ENCODE measurements at regions not wholly inside any gene's neighbourhood (a gene's known extent, or its start where the extent isn't known, plus 50 kb on each side); places are given as distances from the start of the nearest gene placed in this dataset.

DNA sequence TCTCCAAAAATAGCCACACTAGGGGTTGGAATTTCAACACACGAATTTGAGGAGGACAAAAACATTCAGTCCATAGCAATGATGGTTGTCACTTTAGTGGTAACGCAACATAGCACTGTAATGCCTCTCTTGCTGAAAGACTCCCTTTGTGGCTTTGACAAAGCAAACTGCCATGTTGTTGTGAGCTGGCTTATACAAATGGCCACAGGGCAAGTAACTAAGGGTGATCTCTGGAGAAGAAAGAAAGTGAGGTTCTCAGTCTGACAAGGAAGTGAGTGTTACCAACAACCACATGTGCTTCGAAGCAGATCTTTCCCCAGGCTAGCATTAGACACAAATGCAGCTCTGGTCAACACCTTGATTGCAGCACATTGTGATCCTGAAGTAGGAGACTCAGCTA is 79.1 kb upstream of the PCDH17 start (continued):
- no peak for TF ChIP-seq RAD51 (IDR thresholded peaks at IDR 0.05)
- no peak for TF ChIP-seq JUNB (IDR thresholded peaks at IDR 0.05)
- no peak for TF ChIP-seq PAX5 (IDR thresholded peaks at IDR 0.05; ENCODE audit: borderline replicate concordance, low read depth, low read length)
- TF ChIP-seq SREBF2 (IDR thresholded peaks at IDR 0.05; ENCODE audit: low read length): no peak
- no peak for TF ChIP-seq SIN3A (IDR thresholded peaks at IDR 0.05; ENCODE audit: low read depth, low read length)
- TF ChIP-seq ATF7 (IDR thresholded peaks at IDR 0.05; ENCODE audit: low read depth): no peak
- no peak for TF ChIP-seq IKZF2 (IDR thresholded peaks at IDR 0.05)
- no peak for TF ChIP-seq ZNF24 (IDR thresholded peaks at IDR 0.05)

DNA sequence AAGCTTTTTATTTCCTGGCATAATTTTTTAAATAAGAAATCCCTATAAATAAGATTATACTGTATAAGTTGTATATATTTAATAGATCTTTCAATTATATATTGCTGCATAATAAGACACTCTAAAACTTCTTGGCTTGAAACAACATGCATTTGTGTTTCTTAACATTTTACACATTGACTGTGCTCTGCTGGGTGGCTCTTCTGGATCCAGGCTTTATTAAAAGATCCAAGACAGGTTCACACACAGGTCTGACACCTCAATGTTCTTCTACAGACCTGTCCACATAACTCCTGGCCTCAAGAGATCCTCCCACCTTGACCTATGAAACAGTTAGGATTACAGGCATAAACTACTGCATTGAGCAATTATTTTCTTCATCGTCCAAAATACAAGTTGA is 77.6 kb upstream of the PCDH17 start:
- intact Hi-C loops (cut with micrococcal nuclease; ENCODE audit: unreplicated experiment) (no loop called here), in situ Hi-C loops (cut with MboI) (no loop called here)
- H2AFZ ChIP-seq (ENCODE audit: control insufficient read depth, low read depth, low read length): no peak overlapping the region
- no peaks in the 10 kb centered on the region for H3K27me3 ChIP-seq (replicated peaks in 1 of 2; ENCODE audit: control insufficient read depth in 2 of 2, insufficient read depth in 2 of 2, low read length in 1 of 2)
- SMC1A ChIA-PET (ENCODE audit: uncharacterized antibody, unreplicated experiment): interaction anchor here (0.6 kb wide), 1 partner anchor 71 kb away, joined by 4 read pairs; no protein-coding TSS in a partner anchor
- POLR2A ChIA-PET: no interaction called here
- no peak overlapping the region for H3K9ac ChIP-seq (ENCODE audit: control insufficient read depth, insufficient read depth, low read length)
- WGBS (ENCODE audit: insufficient coverage, insufficient replicate concordance, low lambda C conversion rate, missing lambda C conversion rate): 74% methylated on average over 1 of the region's 1 CpG
- DNase-seq (ENCODE audit: low read depth, low spot score): no peak
- no peak overlapping the region for H3K27ac ChIP-seq (ENCODE audit: control insufficient read depth, insufficient read depth)
- FAIRE-seq: no peak
- CTCF ChIA-PET: no interaction called here
- ATAC-seq: no peak
- BruUV-seq (replicated peaks): no TSS peak
- no peak overlapping the region for H3K4me3 ChIP-seq
- TF ChIP-seq MTA2 (IDR thresholded peaks at IDR 0.05; ENCODE audit: low read depth) (no peak), HDGF (IDR thresholded peaks at IDR 0.05) (no peak), ZNF217 (IDR thresholded peaks at IDR 0.05) (no peak), TCF7 (IDR thresholded peaks at IDR 0.05; ENCODE audit: borderline replicate concordance) (no peak)
- TF ChIP-seq, protein P1, sequence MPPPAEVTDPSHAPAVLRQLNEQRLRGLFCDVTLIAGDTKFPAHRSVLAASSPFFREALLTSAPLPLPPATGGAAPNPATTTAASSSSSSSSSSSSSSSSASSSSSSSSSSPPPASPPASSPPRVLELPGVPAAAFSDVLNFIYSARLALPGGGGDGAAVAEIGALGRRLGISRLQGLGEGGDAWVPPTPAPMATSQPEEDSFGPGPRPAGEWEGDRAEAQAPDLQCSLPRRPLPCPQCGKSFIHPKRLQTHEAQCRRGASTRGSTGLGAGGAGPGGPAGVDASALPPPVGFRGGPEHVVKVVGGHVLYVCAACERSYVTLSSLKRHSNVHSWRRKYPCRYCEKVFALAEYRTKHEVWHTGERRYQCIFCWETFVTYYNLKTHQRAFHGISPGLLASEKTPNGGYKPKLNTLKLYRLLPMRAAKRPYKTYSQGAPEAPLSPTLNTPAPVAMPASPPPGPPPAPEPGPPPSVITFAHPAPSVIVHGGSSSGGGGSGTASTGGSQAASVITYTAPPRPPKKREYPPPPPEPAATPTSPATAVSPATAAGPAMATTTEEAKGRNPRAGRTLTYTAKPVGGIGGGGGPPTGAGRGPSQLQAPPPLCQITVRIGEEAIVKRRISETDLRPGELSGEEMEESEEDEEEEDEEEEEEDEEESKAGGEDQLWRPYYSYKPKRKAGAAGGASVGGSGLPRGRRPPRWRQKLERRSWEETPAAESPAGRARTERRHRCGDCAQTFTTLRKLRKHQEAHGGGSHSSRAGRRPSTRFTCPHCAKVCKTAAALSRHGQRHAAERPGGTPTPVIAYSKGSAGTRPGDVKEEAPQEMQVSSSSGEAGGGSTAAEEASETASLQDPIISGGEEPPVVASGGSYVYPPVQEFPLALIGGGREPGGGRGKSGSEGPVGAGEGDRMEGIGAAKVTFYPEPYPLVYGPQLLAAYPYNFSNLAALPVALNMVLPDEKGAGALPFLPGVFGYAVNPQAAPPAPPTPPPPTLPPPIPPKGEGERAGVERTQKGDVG (CRISPR knock-in tag; IDR thresholded peaks at IDR 0.05): no peak
- TF ChIP-seq, protein P2, sequence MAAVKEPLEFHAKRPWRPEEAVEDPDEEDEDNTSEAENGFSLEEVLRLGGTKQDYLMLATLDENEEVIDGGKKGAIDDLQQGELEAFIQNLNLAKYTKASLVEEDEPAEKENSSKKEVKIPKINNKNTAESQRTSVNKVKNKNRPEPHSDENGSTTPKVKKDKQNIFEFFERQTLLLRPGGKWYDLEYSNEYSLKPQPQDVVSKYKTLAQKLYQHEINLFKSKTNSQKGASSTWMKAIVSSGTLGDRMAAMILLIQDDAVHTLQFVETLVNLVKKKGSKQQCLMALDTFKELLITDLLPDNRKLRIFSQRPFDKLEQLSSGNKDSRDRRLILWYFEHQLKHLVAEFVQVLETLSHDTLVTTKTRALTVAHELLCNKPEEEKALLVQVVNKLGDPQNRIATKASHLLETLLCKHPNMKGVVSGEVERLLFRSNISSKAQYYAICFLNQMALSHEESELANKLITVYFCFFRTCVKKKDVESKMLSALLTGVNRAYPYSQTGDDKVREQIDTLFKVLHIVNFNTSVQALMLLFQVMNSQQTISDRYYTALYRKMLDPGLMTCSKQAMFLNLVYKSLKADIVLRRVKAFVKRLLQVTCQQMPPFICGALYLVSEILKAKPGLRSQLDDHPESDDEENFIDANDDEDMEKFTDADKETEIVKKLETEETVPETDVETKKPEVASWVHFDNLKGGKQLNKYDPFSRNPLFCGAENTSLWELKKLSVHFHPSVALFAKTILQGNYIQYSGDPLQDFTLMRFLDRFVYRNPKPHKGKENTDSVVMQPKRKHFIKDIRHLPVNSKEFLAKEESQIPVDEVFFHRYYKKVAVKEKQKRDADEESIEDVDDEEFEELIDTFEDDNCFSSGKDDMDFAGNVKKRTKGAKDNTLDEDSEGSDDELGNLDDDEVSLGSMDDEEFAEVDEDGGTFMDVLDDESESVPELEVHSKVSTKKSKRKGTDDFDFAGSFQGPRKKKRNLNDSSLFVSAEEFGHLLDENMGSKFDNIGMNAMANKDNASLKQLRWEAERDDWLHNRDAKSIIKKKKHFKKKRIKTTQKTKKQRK (IDR thresholded peaks at IDR 0.05; ENCODE audit: low read depth, low read length): no peak
- no peaks in the 10 kb centered on the region for H3K4me1 ChIP-seq (ENCODE audit: control insufficient read depth, insufficient read depth, low read length)
- no peak overlapping the region for H3K4me2 ChIP-seq (ENCODE audit: control insufficient read depth, insufficient read depth)
- H3K79me2 ChIP-seq (ENCODE audit: control insufficient read depth, insufficient read depth, low read length): no peaks in the 10 kb centered on the region
- RAD21 ChIA-PET (ENCODE audit: unreplicated experiment): no interaction called here
- H4K20me1 ChIP-seq (ENCODE audit: control insufficient read depth, insufficient read depth): no peaks in the 10 kb centered on the region
- H3K36me3 ChIP-seq (ENCODE audit: control insufficient read depth in 2 of 2, insufficient read depth in 2 of 2, low read length in 1 of 2): no peaks in the 10 kb centered on the region
- H3K9me3 ChIP-seq (replicated peaks; ENCODE audit: control insufficient read depth, insufficient read depth, low read length): no peaks in the 10 kb centered on the region

Data from GM12878 (cell line).